HCT116 (cell line): ENCODE measurements at regions not wholly inside any gene's neighbourhood (a gene's known extent, or its start where the extent isn't known, plus 50 kb on each side); places are given as distances from the start of the nearest gene placed in this dataset.

ENCODE experiments used
- ATAC-seq: fragments of 200-7000 bp; cut with Tn5 transposase; 2 replicates; pipeline ENCODE4 v1.9.1; 2020; ENCODE audit warnings: mild to moderate bottlenecking, moderate library complexity
- BruUV-seq: library from RNA; stranded (reverse); fragments of 400-500 nt; replicated peaks from 2 replicates; lab custom pipeline; 2021; lab: Mats Ljungman, UMichigan
- CTCF ChIA-PET: fragments of 300-600 bp; sonication (Branson Sonifier 250); formaldehyde crosslinking; loops from one replicate; lab custom pipeline; 2021; ENCODE audit warnings: antibody characterized with exemption; lab: Charles Lee
- POLR2A ChIA-PET: fragments of 300-600, 350-600 bp; sonication (Branson Sonifier 250); formaldehyde crosslinking; loops from one replicate; lab custom pipeline; 2021; ENCODE audit warnings: antibody characterized with exemption; lab: Charles Lee
- RAD21 ChIA-PET, 2 experiments: fragments of 300-600 bp; sonication (Branson Sonifier 250); formaldehyde crosslinking; loops; one replicate each; lab custom pipeline; 2023; ENCODE audit warnings: low total read pairs in 2 of 2; ENCODE audit not compliant: uncharacterized antibody in 2 of 2, unreplicated experiment in 2 of 2, low non-redundant PET in 1 of 2; lab: Charles Lee
- DNase-seq: peaks from one replicate; pipeline ENCODE4 v3.0.0-alpha.2; 2010; ENCODE audit warnings: low read depth, low spot score
- H2AFZ ChIP-seq: fragments of 200-600 bp; shearing (Covaris generic), sonication (generic); 2 replicates; pipeline ENCODE4 v1.6.1; 2017; ENCODE audit warnings: low read depth, mixed run types, mixed read lengths, antibody characterized with exemption, low read length; ENCODE audit not compliant: poor library complexity, severe bottlenecking
- H3K27ac ChIP-seq: 2 replicates; pipeline ENCODE4 v1.5.1; 2012; ENCODE audit warnings: low read depth, low read length
- H3K27me3 ChIP-seq: fragments of 200-600 bp; sonication (generic); 2 replicates; pipeline ENCODE4 v1.6.1; 2016; ENCODE audit warnings: mixed run types, low read length, mixed read lengths; ENCODE audit not compliant: insufficient read depth
- H3K36me3 ChIP-seq, 2 experiments: fragments of 200-500 bp in 1 of 2; fragments of 200-600 bp in 1 of 2; sonication (Bioruptor generic) in 1 of 2; sonication (generic) in 1 of 2; 2 replicates each; pipeline versions ENCODE4 v1.5.1 to v1.6.1; 2014 to 2016; ENCODE audit warnings: low read length in 2 of 2, inconsistent platforms in 1 of 2, mixed read lengths in 1 of 2, mixed run types in 1 of 2; ENCODE audit not compliant: insufficient read depth in 2 of 2, control insufficient read depth in 1 of 2
- H3K4me1 ChIP-seq, 2 experiments: fragments of 200-600 bp in 1 of 2; sonication (generic) in 1 of 2; 2 replicates each; pipeline versions ENCODE4 v1.5.1 to v1.6.1; 2012 to 2017; ENCODE audit warnings: low read length in 2 of 2, inconsistent platforms in 1 of 2, mild to moderate bottlenecking in 1 of 2, mixed read lengths in 1 of 2, mixed run types in 1 of 2, moderate library complexity in 1 of 2; ENCODE audit not compliant: insufficient read depth in 2 of 2, control insufficient read depth in 1 of 2
- H3K4me2 ChIP-seq: fragments of 200-600 bp; sonication (generic); 2 replicates; pipeline ENCODE4 v1.6.1; 2017; ENCODE audit warnings: mixed run types, low read length, mixed read lengths
- H3K4me3 ChIP-seq, 2 experiments: fragments of 200-600 bp in 1 of 2; sonication (generic) in 1 of 2; replicated peaks in 1 of 2; 2 replicates each; pipeline ENCODE4 v1.5.1; 2011 to 2016; ENCODE audit warnings: low read length in 2 of 2, control low read depth in 1 of 2, low read depth in 1 of 2, mild to moderate bottlenecking in 1 of 2, mixed read lengths in 1 of 2, mixed run types in 1 of 2
- H3K79me2 ChIP-seq: fragments of 200-600 bp; sonication (generic); 2 replicates; pipeline ENCODE4 v1.6.1; 2017; ENCODE audit warnings: mild to moderate bottlenecking, mixed run types, low read length, moderate library complexity, mixed read lengths; ENCODE audit not compliant: insufficient read depth
- H3K9ac ChIP-seq: fragments of 200-600 bp; sonication (generic); 2 replicates; pipeline ENCODE4 v1.6.1; 2016; ENCODE audit warnings: low read length, mixed read lengths
- H3K9me2 ChIP-seq: fragments of 200-600 bp; sonication (generic), shearing (Covaris generic); 2 replicates; pipeline ENCODE4 v1.6.1; 2017; ENCODE audit warnings: mixed run types, mild to moderate bottlenecking, moderate library complexity; ENCODE audit not compliant: insufficient read depth
- H3K9me3 ChIP-seq, 2 experiments: fragments of 200-500 bp in 1 of 2; fragments of 200-600 bp in 1 of 2; sonication (Bioruptor generic) in 1 of 2; sonication (generic) in 1 of 2; 2 replicates each; pipeline ENCODE4 v1.6.1; 2014 to 2017; ENCODE audit warnings: low read length in 2 of 2, mixed read lengths in 2 of 2, inconsistent platforms in 1 of 2, low read depth in 1 of 2, mild to moderate bottlenecking in 1 of 2, mixed run types in 1 of 2, moderate library complexity in 1 of 2; ENCODE audit not compliant: control insufficient read depth in 1 of 2, insufficient read depth in 1 of 2
- H4K20me1 ChIP-seq: fragments of 200-600 bp; sonication (generic), shearing (Covaris generic); 2 replicates; pipeline ENCODE4 v1.6.1; 2017; ENCODE audit warnings: mixed run types, mild to moderate bottlenecking, moderate library complexity; ENCODE audit not compliant: insufficient read depth
- CBX3 ChIP-seq: IDR thresholded peaks from 2 replicates; pipeline ENCODE4 v1.6.1; 2012; ENCODE audit warnings: low read depth
- CEBPB ChIP-seq: IDR thresholded peaks from 2 replicates; pipeline ENCODE4 v1.6.1; 2012; ENCODE audit warnings: low read depth
- CTCF ChIP-seq, 3 experiments: fragments of 200-600 bp in 1 of 3; sonication (generic) in 1 of 3; IDR thresholded peaks in 2 of 3; conservative IDR thresholded peaks in 1 of 3; 2 replicates each; pipeline ENCODE4 v1.5.1; 2012 to 2017; ENCODE audit warnings: low read depth in 2 of 3, low read length in 2 of 3, antibody characterized with exemption in 1 of 3, borderline replicate concordance in 1 of 3, control low read depth in 1 of 3, mild to moderate bottlenecking in 1 of 3, mixed read lengths in 1 of 3, mixed run types in 1 of 3, moderate library complexity in 1 of 3; ENCODE audit not compliant: insufficient read depth in 1 of 3
- EGR1 ChIP-seq: IDR thresholded peaks from 2 replicates; pipeline ENCODE4 v1.6.1; 2012; ENCODE audit warnings: low read depth
- EZH2 ChIP-seq: fragments of 200-600 bp; sonication (generic); IDR thresholded peaks from 2 replicates; pipeline ENCODE4 v1.6.1; 2017; ENCODE audit warnings: antibody characterized with exemption, mixed run types
- EZH2phosphoT487 ChIP-seq: fragments of 200-600 bp; IDR thresholded peaks from 2 replicates; pipeline ENCODE4 v1.6.1; 2018; ENCODE audit warnings: antibody characterized with exemption, borderline replicate concordance
- JUND ChIP-seq: IDR thresholded peaks from 2 replicates; pipeline ENCODE4 v1.6.1; 2012
- MAX ChIP-seq: IDR thresholded peaks from 2 replicates; pipeline ENCODE4 v1.6.1; 2012
- POLR2A ChIP-seq: IDR thresholded peaks from 2 replicates; pipeline ENCODE4 v1.7.0; 2011; ENCODE audit warnings: borderline replicate concordance; ENCODE audit not compliant: insufficient read depth, insufficient read length; ENCODE audit errors: extremely low read depth
- POLR2AphosphoS5 ChIP-seq: IDR thresholded peaks from 2 replicates; pipeline ENCODE4 v1.6.1; 2011; ENCODE audit warnings: mild to moderate bottlenecking, low read depth, low read length, moderate library complexity
- RAD21 ChIP-seq: IDR thresholded peaks from 2 replicates; pipeline ENCODE4 v1.6.1; 2012; ENCODE audit warnings: low read depth, mild to moderate bottlenecking
- SIN3A ChIP-seq: IDR thresholded peaks from 2 replicates; pipeline ENCODE4 v1.6.1; 2012; ENCODE audit warnings: low read depth
- SP1 ChIP-seq: IDR thresholded peaks from 2 replicates; pipeline ENCODE4 v1.6.1; 2012; ENCODE audit warnings: low read depth
- TCF7L2 ChIP-seq: IDR thresholded peaks from 2 replicates; pipeline ENCODE4 v1.7.0; 2011; ENCODE audit warnings: borderline replicate concordance, inconsistent platforms; ENCODE audit not compliant: insufficient read depth, insufficient read length; ENCODE audit errors: extremely low read depth
- YY1 ChIP-seq: IDR thresholded peaks from 2 replicates; pipeline ENCODE4 v1.6.1; 2011; ENCODE audit warnings: low read length, low read depth, moderate library complexity, mild to moderate bottlenecking; ENCODE audit not compliant: insufficient replicate concordance; ENCODE audit errors: extremely low read depth
- ZBTB33 ChIP-seq: IDR thresholded peaks from 2 replicates; pipeline ENCODE4 v1.6.1; 2011; ENCODE audit warnings: mild to moderate bottlenecking, low read length, moderate library complexity; ENCODE audit not compliant: insufficient replicate concordance; ENCODE audit errors: extremely low read depth
- ZFX ChIP-seq: fragments of 450-650 bp; IDR thresholded peaks from 2 replicates; pipeline ENCODE4 v1.6.1; 2017
- ZNF274 ChIP-seq: fragments of 200-500 bp; sonication (Bioruptor generic); IDR thresholded peaks from 2 replicates; pipeline ENCODE4 v1.6.1; 2014; ENCODE audit warnings: mild to moderate bottlenecking, low read depth, low read length, inconsistent platforms
- intact Hi-C: fragments of 100-400 bp; cut with micrococcal nuclease; formaldehyde crosslinking; loops from 2 replicates; pipeline ENCODE4 v1.10.0; 2022

DNA sequence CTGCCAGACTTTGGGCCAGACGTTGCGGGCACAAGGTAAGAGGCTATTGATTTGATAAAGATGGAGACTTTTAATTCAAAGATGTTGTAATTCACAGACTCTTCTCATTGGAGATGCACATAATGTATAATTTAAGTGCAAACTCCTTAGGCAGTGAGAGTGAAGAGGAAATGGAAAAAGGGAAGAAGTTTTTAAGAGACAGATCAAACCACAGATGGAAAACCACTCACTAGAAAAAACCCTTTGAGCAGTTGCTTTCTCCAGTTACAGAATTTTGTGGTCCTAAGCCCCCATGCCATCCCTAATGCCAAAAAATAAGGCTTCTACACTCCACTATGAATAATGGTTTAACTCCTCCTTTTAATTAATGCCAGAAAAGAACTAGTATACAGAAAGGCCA lies 977.1 kb upstream of the PRKX start:
- Histone ChIP-seq H3K9me2 (no peaks in the 10 kb centered on the region), H3K9me3 (no peaks in the 10 kb centered on the region), H3K79me2 (no peaks in the 10 kb centered on the region), H3K9ac (no peak overlapping the region), H3K36me3 (no peaks in the 10 kb centered on the region), H3K27me3 (no peaks in the 10 kb centered on the region), H3K4me2 (no peak overlapping the region), H4K20me1 (no peaks in the 10 kb centered on the region), H2AFZ (no peak overlapping the region), H3K27ac (no peak overlapping the region), H3K4me1 (no peaks in the 10 kb centered on the region), H3K4me3 (no peak overlapping the region)
- CTCF ChIA-PET, result no interaction called here
- POLR2A ChIA-PET, result no interaction called here
- DNase-seq (no peak), ATAC-seq (no peak)
- TF ChIP-seq YY1 (no peak), RAD21 (no peak), EZH2phosphoT487 (no peak), SIN3A (no peak)
- intact Hi-C loops, result no loop called here
- no TSS peak for BruUV-seq
- RAD21 ChIA-PET, result no interaction called here

GRCh38 chrX:4682636-4683035 lies 969.2 kb upstream of the PRKX start:
- CTCF ChIA-PET, result no interaction called here
- no peaks in the 10 kb centered on the region for H3K4me1 ChIP-seq
- no peak overlapping the region for H2AFZ ChIP-seq
- RAD21 ChIA-PET, result no interaction called here
- POLR2A ChIA-PET, result no interaction called here
- intact Hi-C loops, result no loop called here
- H3K27ac ChIP-seq, result no peak overlapping the region
- no peaks in the 10 kb centered on the region for H3K9me3 ChIP-seq
- H3K4me2 ChIP-seq, result no peak overlapping the region
- no peak overlapping the region for H3K4me3 ChIP-seq
- H3K79me2 ChIP-seq, result no peaks in the 10 kb centered on the region
- no TSS peak for BruUV-seq
- H3K36me3 ChIP-seq, result no peaks in the 10 kb centered on the region
- no peaks in the 10 kb centered on the region for H3K27me3 ChIP-seq
- ATAC-seq, result no peak
- H3K9ac ChIP-seq, result no peak overlapping the region
- no peaks in the 10 kb centered on the region for H3K9me2 ChIP-seq
- H4K20me1 ChIP-seq, result no peaks in the 10 kb centered on the region
- no peak for DNase-seq
- TF ChIP-seq CBX3 (no peak), POLR2A (no peak), JUND (no peak), YY1 (no peak), CTCF (IDR thresholded peaks at IDR 0.05 in 2 of 3, conservative IDR thresholded peaks at IDR 0.05 in 1 of 3; ENCODE audit: borderline replicate concordance in 1 of 3, insufficient read depth in 1 of 3, low read depth in 2 of 3, low read length in 2 of 3) (no peak), ZBTB33 (no peak), ZNF274 (no peak), TCF7L2 (no peak), SP1 (no peak), EZH2phosphoT487 (no peak), EGR1 (no peak), POLR2AphosphoS5 (no peak), CEBPB (no peak), EZH2 (no peak), SIN3A (no peak), ZFX (no peak), MAX (no peak)
